Upper lobe of left lung (tissue), 4 donors: ENCODE measurements at regions not wholly inside any gene's neighbourhood (a gene's known extent, or its start where the extent isn't known, plus 50 kb on each side); places are given as distances from the start of the nearest gene placed in this dataset.

Source experiments
- CTCF ChIP-seq, 6 experiments: fragments of 450-650 bp in 4 of 6; fragments of 200-600 bp in 2 of 6; sonication (generic) in 2 of 6; IDR thresholded peaks; one replicate each; pipeline ENCODE4 v1.5.1; 2016 to 2019; ENCODE audit warnings: antibody characterized with exemption in 6 of 6
- EP300 ChIP-seq, 4 donors: sonication (generic); formaldehyde crosslinking; IDR thresholded peaks; one replicate each; pipeline ENCODE4 v1.5.1; 2017; ENCODE audit warnings: antibody characterized with exemption in 4 of 4, control low read depth in 2 of 4
- POLR2A ChIP-seq, 4 donors: fragments of 450-650 bp; IDR thresholded peaks; one replicate each; pipeline ENCODE4 v1.5.1; 2016 to 2017; ENCODE audit warnings: antibody characterized with exemption in 4 of 4, mild to moderate bottlenecking in 2 of 4
- POLR2AphosphoS5 ChIP-seq, 2 donors: sonication (generic); formaldehyde crosslinking; IDR thresholded peaks; one replicate each; pipeline ENCODE4 v1.5.1; 2017; ENCODE audit warnings: antibody characterized with exemption in 2 of 2

- TF ChIP-seq CTCF (IDR thresholded peaks at IDR 0.05): no peak
- TF ChIP-seq POLR2A (IDR thresholded peaks at IDR 0.05): no peak
- TF ChIP-seq POLR2AphosphoS5 (IDR thresholded peaks at IDR 0.05): no peak
- TF ChIP-seq EP300 (IDR thresholded peaks at IDR 0.05): no peak
Measured at GRCh38 chr6:15876406-15876805, 213.6 kb upstream of the DTNBP1 start.
